DOHH2 (cell line): ENCODE measurements at regions not wholly inside any gene's neighbourhood (a gene's known extent, or its start where the extent isn't known, plus 50 kb on each side); places are given as distances from the start of the nearest gene placed in this dataset.

ENCODE experiments used
- H3F3A ChIP-seq: fragments of 200-600 bp; sonication (generic), shearing (Covaris generic); 2 replicates; pipeline ENCODE4 v1.6.0; 2016; ENCODE audit warnings: antibody characterized with exemption, mild to moderate bottlenecking; ENCODE audit not compliant: control insufficient read depth, insufficient read depth
- H3K27ac ChIP-seq: fragments of 200-600 bp; sonication (generic); 2 replicates; pipeline ENCODE4 v1.5.1; 2014; ENCODE audit warnings: low read depth, mild to moderate bottlenecking, low read length, moderate library complexity
- H3K27me3 ChIP-seq: fragments of 200-600 bp; sonication (generic); 2 replicates; pipeline ENCODE4 v1.6.1; 2014; ENCODE audit warnings: mild to moderate bottlenecking, low read length, mixed read lengths; ENCODE audit not compliant: control insufficient read depth
- H3K36me3 ChIP-seq: fragments of 200-600 bp; sonication (generic); 2 replicates; pipeline ENCODE4 v1.6.1; 2014; ENCODE audit warnings: mild to moderate bottlenecking, low read length, moderate library complexity, mixed read lengths; ENCODE audit not compliant: control insufficient read depth
- H3K4me1 ChIP-seq: fragments of 200-600 bp; sonication (generic); 2 replicates; pipeline ENCODE4 v1.6.1; 2014; ENCODE audit warnings: mild to moderate bottlenecking, low read length, mixed read lengths; ENCODE audit not compliant: control insufficient read depth
- H3K4me2 ChIP-seq: fragments of 200-600 bp; sonication (generic); 2 replicates; pipeline ENCODE4 v1.6.0; 2014; ENCODE audit warnings: mild to moderate bottlenecking, low read length, moderate library complexity
- H3K4me3 ChIP-seq: fragments of 200-600 bp; sonication (generic); 2 replicates; pipeline ENCODE4 v1.5.1; 2014; ENCODE audit warnings: mild to moderate bottlenecking, low read length, mixed read lengths
- H3K79me2 ChIP-seq: fragments of 200-600 bp; sonication (generic); 2 replicates; pipeline ENCODE4 v1.6.1; 2014; ENCODE audit warnings: mild to moderate bottlenecking, low read length, mixed read lengths; ENCODE audit not compliant: control insufficient read depth
- H3K9me2 ChIP-seq: fragments of 200-600 bp; sonication (generic); replicated peaks from 2 replicates; pipeline ENCODE4 v1.6.1; 2014; ENCODE audit warnings: mild to moderate bottlenecking, low read length, mixed read lengths; ENCODE audit not compliant: control insufficient read depth
- H3K9me3 ChIP-seq: fragments of 200-600 bp; sonication (generic); 2 replicates; pipeline ENCODE4 v1.6.1; 2014; ENCODE audit warnings: antibody characterized with exemption, low read length, mixed read lengths; ENCODE audit not compliant: control insufficient read depth, insufficient read depth
- H4K20me1 ChIP-seq: fragments of 200-600 bp; sonication (generic); 2 replicates; pipeline ENCODE4 v1.6.0; 2014; ENCODE audit warnings: low read depth, mild to moderate bottlenecking, antibody characterized with exemption, low read length, moderate library complexity; ENCODE audit not compliant: control insufficient read depth, insufficient read depth
- CTCF ChIP-seq: fragments of 200-600 bp; sonication (generic); IDR thresholded peaks from one replicate; pipeline ENCODE4 v1.5.1; 2014; ENCODE audit warnings: antibody characterized with exemption, mild to moderate bottlenecking, low read depth, low read length; ENCODE audit not compliant: poor library complexity, severe bottlenecking
- EZH2phosphoT487 ChIP-seq: fragments of 200-600 bp; sonication (generic); IDR thresholded peaks from 2 replicates; pipeline ENCODE4 v1.6.1; 2017; ENCODE audit warnings: borderline replicate concordance, mild to moderate bottlenecking, antibody characterized with exemption, low read length, moderate library complexity, mixed read lengths

DNA sequence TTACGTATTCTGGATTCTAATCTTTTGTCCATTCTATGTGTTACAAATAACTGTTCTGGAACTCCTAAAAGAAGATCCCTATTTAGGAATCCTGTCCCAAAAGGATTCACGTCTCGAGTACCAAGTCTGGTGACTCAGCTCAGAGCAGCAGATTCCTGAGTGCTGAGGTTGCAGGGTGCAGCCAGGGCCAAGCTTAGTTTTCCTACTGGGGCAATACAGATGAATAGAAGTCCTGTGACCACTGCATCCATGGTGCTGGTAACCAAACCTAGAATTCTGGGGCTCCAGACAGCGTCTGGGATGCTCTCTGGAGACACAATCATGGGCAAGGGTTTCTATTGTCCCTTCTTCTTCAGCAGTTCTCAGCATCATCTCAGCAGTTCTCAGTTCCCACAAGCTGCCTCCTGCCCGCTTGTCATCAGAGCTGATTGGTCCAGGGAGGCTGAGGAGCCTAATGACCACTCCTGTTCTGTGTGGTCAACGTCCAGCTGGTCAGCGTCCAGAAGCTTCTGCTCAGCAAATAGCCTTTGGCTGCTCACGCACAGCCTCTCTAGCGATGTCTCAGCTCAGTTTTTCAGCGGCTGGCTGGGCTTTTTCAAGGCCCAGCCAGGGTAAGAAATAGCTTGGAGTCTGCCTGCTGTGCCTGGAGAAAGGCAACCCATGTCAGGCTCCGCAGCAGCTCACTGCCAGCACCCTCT is 50.4 kb upstream of the C7orf33 start:
- H3K9me3 ChIP-seq = no peaks in the 10 kb centered on the region
- H3K4me3 ChIP-seq = no peak overlapping the region
- H3K36me3 ChIP-seq = no peaks in the 10 kb centered on the region
- H3K79me2 ChIP-seq = no peaks in the 10 kb centered on the region
- H3K4me2 ChIP-seq = no peak overlapping the region
- H3F3A ChIP-seq = no peaks in the 10 kb centered on the region
- peaks cover 4% of the 10 kb centered on the region for H3K4me1 ChIP-seq
- no peaks in the 10 kb centered on the region for H3K9me2 ChIP-seq
- H3K27me3 ChIP-seq = peaks cover 6% of the 10 kb centered on the region; the same call in 1 of the 2 replicates
- no peak for TF ChIP-seq EZH2phosphoT487
- no peak for TF ChIP-seq CTCF
- no peak overlapping the region for H3K27ac ChIP-seq
- H4K20me1 ChIP-seq = no peaks in the 10 kb centered on the region
